GM19467 (cell line): ENCODE measurements at regions not wholly inside any gene's neighbourhood (a gene's known extent, or its start where the extent isn't known, plus 50 kb on each side); places are given as distances from the start of the nearest gene placed in this dataset.

Source experiments
- ATAC-seq: cut with Tn5 transposase; IDR thresholded peaks from one replicate; pipeline ENCODE4 v1.9.1; 2021; ENCODE audit warnings: mild to moderate bottlenecking, moderate library complexity; ENCODE audit not compliant: unreplicated experiment

DNA sequence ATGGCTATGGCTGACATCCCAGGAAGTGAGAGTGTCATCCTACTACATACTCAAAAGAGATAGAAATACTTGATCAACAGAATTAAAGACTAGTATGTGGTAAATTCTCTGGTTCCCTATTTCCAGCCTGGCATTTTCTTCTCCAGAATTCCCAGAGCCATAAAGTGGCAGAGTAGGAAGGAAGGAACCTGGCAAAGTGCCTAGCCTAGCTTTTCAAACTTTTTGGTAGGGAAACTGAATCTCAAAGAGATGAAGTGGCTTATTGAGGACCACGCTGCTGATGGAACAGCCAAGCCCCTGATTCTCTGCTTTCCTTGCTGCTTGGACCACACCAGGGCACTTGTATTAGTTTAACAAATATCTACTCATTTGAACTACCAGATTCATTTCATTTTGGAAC, 312.4 kb upstream of the RORA start:
- ATAC-seq = no peak

DNA sequence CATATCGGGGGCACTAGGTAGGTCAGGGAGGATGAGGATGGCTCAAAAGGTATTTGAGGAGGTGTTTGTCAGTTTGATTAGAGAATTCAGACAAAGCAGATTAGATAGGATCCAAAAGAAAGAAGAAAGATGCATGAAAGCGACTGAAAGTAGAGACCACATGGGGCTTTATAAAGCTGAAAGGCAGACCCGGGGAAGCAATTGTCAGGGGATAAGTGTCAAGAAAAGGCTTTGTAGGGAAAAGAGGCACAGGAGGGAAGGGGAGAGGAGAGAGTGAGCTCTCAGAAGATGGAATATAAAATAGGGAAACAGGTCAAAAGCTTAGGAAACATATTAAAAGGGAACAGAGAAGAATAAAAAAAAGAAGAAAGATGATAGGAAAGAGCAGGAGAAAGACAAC, 308.2 kb upstream of the RORA start:
- no peak for ATAC-seq

DNA sequence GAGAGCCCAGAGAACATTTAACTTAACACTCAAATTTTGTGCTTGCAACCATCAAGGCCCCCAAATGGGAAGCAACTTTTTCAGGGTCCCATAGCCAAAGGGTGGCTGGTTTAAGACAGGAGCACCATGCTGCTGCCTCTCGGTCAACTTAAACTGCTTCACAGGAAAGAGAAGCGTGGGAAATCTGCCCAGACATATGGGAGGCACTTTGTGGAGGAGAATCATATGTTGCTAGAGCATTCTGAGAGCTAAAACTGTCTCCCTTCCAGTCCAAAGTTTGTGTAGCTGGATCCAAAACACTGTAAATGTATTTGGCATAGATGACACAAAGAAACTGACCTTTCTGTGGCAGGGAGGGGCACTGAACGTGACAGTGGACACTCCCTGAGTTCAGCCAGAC, 305.9 kb upstream of the RORA start:
- ATAC-seq = no peak

DNA sequence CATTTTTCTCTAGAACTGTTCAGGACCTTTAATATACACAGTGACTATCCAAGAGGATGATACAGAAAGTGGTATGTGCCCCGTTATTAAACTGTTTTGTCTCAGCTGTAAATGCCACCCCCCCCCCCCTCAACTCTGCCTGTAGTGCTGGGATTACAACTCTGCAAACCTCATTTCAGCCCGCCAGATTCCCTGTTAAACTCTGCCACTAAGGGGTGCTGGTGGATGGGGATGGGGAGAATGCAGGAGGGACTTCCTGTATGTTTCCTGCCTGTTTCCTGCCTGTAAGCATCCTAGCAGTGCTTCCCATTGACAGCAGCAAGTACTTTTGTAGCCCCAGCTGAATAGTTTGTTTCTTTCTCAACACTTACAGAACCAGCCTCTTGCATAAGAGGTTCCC, 301.7 kb upstream of the RORA start:
- no peak for ATAC-seq

DNA sequence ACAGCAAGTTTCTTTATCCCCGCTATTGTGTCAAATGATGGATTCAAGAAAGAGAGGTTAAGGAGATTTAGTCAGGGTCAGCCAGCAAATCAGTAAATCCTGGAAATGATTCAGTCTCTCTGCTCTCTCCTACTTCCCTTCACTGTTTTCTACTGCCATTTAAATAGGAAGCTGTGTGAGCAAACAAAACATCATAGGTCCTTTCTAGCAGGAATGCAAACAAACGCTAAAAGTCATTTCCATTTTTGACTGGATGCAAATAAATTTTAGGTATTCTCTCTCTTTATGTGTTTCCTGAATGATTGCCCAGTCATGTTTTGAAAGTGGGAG, 299.4 kb upstream of the RORA start:
- no peak for ATAC-seq

DNA sequence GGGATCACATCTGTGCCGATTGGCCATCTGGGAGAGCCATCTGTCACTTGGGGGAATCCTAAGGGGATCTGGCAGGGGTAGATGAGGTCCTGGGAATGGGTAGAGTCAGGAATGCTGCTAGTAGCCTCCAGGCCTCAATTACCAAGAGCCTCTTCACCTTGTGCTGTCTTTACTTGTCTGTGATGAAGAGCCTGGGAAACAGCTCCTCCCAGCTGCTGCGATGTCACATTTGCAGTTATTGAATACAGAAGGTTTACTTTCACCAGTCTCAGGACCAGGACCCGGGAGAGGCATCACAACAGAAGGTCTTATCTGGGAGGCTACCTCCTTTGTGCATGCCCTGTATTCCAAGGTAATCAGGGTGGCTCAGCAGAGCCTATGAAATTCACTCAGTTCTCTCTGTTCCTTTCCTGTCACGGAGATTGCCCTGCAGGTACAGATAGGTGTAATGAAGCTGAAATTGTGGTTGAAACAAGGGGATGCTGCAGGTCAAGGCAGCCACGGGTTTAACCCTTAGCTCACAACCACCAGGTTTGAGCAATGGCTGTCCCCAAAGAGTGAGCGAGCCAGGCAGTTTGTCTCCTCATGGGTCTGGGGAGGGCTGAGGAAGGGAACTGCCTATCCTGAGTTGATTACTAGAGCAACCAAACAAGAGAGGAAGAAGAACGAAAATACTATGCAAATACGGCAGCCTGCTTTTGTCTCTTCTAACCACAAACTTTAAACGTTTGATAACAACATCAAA, 298.9 kb upstream of the RORA start:
- no peak for ATAC-seq

DNA sequence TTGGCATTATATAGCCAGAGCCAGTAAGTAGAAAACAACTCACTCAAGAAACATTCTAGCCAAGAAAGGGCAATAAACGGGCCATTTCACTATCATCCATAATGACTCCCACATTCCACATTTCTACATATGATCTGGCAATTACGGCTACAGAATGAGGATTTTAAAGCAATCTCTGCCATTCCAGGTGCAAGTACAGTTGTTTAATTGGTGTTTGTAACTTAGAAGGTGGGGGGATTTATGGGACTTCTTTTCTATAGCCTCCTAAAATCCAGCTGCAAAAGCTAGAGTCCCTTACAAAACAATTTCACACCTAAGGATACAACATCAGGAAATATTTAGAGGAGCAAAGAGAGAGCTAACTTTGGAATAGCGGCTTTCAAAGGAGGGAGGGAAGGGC, 295.4 kb upstream of the RORA start:
- ATAC-seq = no peak

DNA sequence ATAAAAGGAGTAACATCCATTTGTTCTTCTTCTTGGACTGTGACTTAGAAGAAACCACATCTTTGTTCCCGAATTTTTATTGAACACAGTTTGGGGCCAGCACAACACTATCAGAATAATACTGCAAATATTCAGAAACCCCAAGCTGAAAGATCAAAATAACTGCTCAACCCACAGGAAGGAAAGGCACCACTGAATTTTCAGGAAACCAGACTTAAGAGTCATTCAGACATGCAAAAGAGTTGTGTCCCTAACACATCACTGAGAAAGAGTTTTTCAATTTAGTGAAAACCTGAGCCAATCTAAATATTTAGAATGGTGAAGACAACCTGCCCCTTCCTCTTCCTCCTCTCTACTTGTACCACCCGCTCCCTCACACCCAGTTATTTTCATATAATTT, 295.0 kb upstream of the RORA start:
- no peak for ATAC-seq

DNA sequence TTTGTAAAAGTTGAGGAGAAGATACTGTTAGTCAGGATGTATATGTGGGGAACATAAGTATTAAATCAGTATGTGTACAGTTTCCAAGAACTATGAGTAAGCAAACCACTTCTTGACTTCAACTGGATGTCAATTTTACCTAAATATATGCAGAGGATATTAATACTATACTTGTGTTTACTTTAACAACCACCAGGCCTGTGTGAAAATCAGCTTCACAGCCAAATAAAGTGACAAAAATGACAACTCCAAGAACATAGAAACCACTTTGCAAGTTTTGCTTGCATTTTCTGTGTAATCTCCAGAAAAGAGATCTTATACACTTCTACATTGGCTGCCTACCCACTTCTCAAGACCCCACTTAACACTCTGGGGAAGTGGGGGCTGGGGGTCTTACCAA, 293.3 kb upstream of the RORA start:
- no peak for ATAC-seq

DNA sequence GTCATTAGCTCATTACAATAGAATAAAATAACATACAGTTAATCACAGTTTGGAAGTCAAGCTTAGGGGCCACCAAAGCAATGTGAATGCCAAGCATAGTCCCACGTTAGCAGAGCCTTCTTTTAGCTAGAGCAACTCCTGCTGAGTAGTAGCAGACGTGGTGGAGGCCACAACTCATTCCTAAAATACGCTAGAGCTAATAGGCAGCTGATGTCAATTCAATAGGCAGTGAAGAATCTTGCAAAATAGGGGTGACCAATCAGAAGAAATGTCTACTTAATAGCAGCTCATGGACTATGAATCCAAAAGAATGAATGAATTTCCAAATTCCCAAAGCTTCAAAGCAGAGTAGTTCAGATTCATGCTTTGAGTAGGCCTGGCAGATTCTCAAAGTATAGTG, 292.9 kb upstream of the RORA start:
- no peak for ATAC-seq

DNA sequence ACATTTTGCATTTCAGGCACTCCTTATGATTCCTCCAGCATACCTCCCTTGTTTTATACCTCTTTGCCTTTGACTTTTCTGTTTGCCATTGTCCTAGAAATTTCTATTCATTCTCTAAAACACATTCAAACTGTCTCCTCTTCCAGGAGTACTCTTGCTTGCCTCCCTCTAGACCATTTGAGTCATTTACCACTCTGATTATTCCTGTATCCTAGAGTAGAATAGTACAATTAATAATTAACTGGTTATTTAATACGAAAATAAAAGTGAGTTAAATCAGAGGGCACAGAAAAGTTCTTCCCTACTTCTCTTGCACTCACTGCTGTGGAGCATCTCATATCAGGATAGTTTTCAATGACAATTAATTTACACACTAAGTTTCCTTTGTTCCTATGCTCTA, 290.2 kb upstream of the RORA start:
- no peak for ATAC-seq

DNA sequence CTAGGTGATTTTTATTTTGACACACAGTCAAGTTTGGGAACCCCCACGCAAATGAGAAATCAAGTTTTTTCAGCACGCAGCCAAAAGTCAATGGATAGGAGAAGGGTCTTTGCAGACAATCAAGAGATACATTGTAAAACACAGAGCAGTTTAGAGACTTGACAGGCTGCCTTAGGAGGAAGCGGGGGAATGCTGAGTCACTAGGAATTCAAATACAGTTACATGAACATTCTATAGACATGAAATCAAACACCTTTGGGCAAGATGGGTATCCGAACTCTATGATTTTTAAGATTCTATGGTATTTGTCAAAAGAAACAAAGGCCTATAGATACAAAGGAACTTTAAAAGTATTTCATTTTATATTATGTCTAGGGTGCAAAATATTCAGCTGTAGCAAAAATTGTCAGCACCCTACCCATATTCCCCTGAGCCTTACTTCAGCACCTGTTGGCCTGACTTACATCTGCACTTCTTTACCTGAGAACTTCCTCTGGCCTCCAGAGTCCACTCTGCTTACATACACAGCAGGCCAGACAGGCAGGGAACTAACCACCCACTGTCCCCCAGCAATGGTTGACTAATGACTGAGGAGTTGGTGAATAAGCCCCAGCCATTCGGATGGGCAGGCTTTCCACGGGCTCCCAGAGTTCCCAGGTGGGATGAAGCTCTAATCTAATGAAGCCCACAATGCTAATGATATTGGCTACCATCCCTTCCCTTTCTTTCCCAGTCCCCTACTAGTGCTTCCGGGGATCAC, 289.3 kb upstream of the RORA start:
- ATAC-seq = no peak

DNA sequence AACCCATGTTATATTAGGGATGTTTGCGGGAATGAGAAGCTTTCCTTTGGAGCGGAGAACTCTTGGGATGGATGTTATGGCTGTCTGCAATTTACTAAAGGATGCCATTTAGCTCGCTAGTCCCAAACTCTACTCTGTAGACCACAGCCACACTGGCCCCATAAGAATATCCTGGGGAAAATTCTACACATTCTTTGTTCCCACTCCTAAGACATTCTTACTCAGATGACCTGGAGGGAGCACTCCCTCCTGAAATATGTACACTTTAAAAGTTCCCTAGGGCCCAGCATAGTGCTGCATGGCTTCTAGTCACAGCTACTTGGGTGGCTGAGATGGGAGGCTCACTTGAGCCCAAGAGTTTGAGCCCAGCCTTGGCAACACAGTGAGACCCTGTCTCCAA, 288.7 kb upstream of the RORA start:
- ATAC-seq = no peak

DNA sequence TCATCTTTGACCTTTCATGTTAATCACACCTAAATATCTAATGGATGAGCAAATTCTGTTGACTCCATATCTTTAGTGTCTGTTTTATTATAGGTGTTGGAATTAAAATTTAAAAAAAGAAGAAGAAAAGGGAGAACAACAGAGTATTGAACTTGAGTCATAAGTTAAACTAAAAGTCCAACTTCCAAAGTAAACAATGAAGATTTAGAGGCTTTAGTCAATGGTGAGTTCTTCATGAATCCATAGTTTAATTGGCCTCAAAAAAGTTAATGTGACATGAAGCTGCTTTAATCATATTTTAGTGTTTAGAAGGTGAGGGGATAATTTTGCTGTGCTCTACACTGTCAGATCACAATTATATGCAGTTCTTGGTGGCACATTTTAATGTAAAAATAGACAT, 288.2 kb upstream of the RORA start:
- no peak for ATAC-seq

DNA sequence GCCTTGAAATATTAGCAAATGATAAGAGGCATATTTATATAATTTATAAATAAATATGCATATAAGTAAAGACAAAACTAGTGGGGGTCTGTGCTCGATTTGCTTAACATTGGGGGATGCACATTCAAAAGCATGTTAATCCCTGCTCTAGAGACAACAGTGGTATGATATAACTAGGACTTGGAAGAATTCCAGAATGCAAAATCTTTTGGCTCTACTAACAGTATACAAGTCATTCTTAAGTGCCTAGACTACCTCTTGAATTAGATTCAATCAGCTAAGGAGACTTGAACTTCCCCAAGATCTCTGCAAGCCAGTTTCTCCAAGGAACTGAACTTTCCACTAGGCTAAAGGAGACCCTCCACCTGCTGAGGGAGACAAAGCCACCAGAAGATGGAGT, 282.7 kb upstream of the RORA start:
- ATAC-seq = no peak

DNA sequence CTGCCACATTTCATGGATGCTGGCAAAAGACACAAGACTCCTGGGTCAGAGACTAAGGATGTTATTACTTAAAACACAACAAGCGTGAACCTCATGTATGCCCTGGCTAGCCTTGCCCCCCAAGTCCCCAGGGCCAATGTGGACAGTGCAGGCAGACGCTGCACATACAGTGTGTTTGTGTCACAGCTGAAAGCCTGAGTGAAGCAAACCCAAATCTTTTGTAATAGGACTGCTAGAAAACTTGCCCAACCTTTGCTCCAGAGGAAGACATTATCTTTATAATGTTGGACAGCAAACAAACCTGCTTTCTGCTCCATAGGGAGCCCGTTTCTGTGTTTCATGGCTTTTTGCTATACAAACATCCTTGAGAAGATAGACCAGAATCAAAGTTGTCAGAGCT, 282.0 kb upstream of the RORA start:
- ATAC-seq = no peak

DNA sequence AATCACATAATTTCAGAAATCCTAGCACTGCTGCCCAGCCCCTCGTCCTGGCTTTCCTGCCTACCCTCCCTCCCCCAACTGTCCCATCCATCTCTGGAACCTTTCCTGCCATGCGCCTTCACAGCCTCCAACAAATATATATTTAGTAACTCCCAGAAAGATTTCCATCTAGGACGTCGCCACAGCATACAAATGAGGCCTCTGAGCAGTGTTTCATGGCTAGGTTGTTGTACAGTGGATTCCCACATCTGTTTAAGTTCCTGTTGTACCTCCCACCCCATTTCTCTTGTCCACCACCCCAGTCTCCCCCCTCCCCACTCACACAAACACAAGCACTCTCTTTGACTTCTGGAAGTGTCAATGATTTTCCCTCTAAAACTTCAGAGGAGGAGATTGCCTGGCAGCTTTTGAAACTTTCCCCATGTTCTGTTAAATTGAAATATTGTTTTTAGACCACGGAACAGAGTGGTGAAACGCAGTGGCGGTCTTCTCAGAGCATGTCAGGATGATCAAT, 280.3 kb upstream of the RORA start:
- no peak for ATAC-seq

DNA sequence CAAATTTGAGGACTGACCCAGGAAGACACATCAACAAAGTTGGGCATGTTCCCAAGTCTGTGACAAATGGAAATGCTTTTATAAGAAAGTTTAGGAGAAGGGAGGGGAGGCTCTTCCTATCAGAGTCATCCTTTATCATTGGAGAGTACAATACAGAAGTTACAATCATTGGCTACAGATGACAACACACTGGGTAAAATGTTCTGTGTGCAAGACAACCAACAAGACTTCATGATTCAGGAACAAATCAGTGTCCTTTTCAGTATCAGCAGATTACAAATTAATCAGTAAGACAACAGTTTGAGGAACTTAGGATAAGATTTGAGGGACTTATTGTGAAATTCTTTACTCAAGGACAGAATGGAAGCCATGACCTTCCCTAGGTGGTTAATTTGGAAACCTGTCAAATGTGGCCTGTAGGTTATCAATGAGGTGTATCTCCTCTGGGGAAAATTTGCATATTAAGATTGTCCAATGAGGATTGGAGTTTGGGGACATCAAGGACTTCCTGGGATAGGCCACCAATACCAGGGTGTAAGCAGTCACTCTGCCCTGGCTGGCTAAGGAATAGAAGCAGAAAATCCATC, 274.4 kb upstream of the RORA start:
- ATAC-seq = no peak

DNA sequence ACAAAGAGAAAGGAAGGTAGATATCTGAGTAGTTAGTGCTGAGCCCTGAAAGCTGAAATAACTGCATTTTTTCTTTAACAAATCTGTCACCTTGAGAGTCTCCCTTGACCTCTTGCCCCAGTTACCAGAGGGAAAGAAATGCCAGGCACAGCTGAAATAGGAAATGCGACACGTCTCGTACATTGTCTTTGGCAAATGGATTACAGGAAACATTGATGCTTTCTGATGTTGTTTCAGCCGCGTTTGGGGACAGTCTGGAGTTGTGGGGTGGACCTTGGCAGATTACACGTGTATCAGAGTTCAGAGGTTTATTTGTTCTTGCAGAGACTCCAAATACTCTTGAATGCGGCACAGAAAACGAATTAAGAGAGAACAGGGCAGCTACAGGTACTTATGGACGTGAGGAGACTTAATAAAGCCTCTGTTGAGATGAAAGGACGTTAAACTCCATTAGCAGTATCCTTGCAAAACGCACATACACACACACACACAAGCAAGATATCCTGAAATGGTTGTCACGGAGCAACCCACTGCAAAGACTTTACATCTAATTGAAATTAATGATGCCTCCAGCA, 272.8 kb upstream of the RORA start:
- no peak for ATAC-seq

DNA sequence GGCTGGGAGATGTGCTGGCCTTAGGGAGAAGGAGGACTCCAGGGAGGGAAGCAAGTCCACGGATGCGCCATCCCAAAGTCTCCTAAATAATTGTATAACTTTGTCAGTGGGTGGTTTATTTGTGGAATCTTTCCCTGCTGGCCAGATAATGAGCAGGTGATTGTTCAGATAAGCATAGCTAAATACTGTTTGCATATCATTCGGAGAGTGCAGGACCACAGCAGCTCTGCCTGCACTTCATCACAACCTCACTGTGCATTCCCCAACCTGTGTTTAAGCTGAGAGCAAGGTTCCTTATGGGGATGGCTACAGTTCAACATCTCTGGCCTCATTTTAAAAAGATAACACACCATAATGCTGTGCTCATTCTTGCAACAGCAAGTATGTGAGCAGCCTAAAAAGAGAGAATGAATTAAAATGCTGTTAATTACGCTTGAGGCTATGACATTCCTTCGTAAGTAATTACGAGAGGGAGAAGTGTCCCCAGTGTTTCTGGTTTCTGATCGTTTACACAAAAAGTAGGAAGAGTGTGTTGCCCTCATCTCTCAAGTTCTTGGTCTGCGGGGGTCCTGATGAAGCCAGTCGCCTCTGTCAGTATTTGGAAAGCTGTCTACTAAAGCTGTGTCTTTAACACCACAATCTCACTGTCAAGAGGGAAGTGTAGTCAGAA, 272.0 kb upstream of the RORA start:
- no peak for ATAC-seq

DNA sequence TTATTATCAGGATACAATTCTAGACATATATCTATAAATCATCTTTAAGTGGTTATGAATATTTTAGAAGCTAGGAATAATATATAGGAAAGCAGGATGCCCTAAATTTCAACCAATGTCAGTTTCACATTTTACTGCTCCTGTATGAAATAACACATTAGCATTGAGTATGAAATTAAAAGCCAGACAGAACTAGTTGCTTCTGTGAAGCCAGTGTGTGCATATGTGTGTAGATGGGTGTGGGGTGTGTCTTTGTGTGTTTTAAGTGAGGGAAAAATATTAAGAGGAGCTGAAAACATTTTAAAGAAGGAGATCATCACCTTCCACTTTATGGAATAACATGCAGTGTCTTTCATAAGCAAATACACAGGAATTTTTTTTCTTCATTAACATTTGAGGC, 271.4 kb upstream of the RORA start:
- ATAC-seq = no peak
